HG02938 (cell line): ENCODE measurements at regions not wholly inside any gene's neighbourhood (a gene's known extent, or its start where the extent isn't known, plus 50 kb on each side); places are given as distances from the start of the nearest gene placed in this dataset.

ENCODE experiments used
- ATAC-seq: cut with Tn5 transposase; IDR thresholded peaks from one replicate; pipeline ENCODE4 v1.9.1; 2021; ENCODE audit warnings: mild to moderate bottlenecking, moderate library complexity; ENCODE audit not compliant: unreplicated experiment

- no peak for ATAC-seq
Measured at GRCh38 chr10:123518765-123519164, 147.4 kb upstream of the GPR26 start.

- ATAC-seq, result no peak
Measured at GRCh38 chr10:123519861-123520260, 146.3 kb upstream of the GPR26 start.

- no peak for ATAC-seq
Measured at GRCh38 chr10:123521076-123521475, 145.1 kb upstream of the GPR26 start.

- ATAC-seq, result no peak
Measured at GRCh38 chr10:123521556-123521955, 144.6 kb upstream of the GPR26 start.

GRCh38 chr10:123522702-123523312, 143.3 kb upstream of the GPR26 start:
- ATAC-seq, result no peak

- no peak for ATAC-seq
Measured at GRCh38 chr10:123523833-123524232, 142.3 kb upstream of the GPR26 start.

GRCh38 chr10:123526356-123527064, 139.6 kb upstream of the GPR26 start:
- ATAC-seq, result no peak

GRCh38 chr10:123527151-123527550, 139.0 kb upstream of the GPR26 start:
- no peak for ATAC-seq

GRCh38 chr10:123529146-123529760, 136.9 kb upstream of the GPR26 start:
- no peak for ATAC-seq

GRCh38 chr10:123530166-123530870, 135.8 kb upstream of the GPR26 start:
- no peak for ATAC-seq

GRCh38 chr10:123535386-123535785, 130.8 kb upstream of the GPR26 start:
- no peak for ATAC-seq

- no peak for ATAC-seq
Measured at GRCh38 chr10:123536176-123536845, 129.8 kb upstream of the GPR26 start.

- ATAC-seq, result no peak
Measured at GRCh38 chr10:123537188-123537961, 128.8 kb upstream of the GPR26 start.

GRCh38 chr10:123538401-123539320, 127.5 kb upstream of the GPR26 start:
- no peak for ATAC-seq

GRCh38 chr10:123544986-123545385, 121.2 kb upstream of the GPR26 start:
- no peak for ATAC-seq

GRCh38 chr10:123548770-123549169, 117.4 kb upstream of the GPR26 start:
- no peak for ATAC-seq

GRCh38 chr10:123549761-123550454, 116.2 kb upstream of the GPR26 start:
- ATAC-seq, result no peak

GRCh38 chr10:123550675-123551096, 115.5 kb upstream of the GPR26 start:
- no peak for ATAC-seq

- ATAC-seq, result no peak
Measured at GRCh38 chr10:123551259-123551658, 114.9 kb upstream of the GPR26 start.
